ENCODE measurements at regions not wholly inside any gene's neighbourhood (a gene's known extent, or its start where the extent isn't known, plus 50 kb on each side); places are given as distances from the start of the nearest gene placed in this dataset.
"Not testable (repeated sequence)": the region's sequence is repeated elsewhere in the genome, so short reads cannot be mapped to it uniquely, and the experiment has no call there.

- DNase-seq, result no peak
Observed at GRCh38 chr9:84054341-84055010, 73.9 kb downstream of the RMI1 start.

GRCh38 chr9:84057662-84058061 lies 77.1 kb downstream of the RMI1 start:
- DNase-seq, result no peak

DNA sequence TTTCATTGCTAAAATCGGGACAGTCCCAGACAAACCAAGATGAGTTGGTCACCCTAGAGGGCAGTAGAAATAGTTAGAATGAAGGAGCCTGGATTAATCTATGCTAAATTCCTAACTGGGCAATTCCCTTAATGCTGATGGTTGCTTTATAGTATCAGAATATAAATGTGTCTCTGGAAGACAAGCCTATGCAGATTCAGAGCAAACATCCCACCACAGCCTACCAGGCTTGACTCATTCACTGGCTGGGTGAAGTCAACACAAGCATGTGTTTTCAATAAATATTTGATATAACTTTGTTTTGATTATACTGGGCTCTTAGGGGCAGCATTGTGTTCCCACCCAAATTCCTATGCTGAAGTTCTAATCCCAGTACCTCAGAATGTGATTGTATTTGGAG lies 79.3 kb downstream of the RMI1 start:
- no peak for DNase-seq

- DNase-seq, result no peak
Observed at GRCh38 chr9:84061613-84062193, 81.1 kb downstream of the RMI1 start.

- DNase-seq, result no peak
Observed at GRCh38 chr9:84062538-84062937, 81.9 kb downstream of the RMI1 start.

DNA sequence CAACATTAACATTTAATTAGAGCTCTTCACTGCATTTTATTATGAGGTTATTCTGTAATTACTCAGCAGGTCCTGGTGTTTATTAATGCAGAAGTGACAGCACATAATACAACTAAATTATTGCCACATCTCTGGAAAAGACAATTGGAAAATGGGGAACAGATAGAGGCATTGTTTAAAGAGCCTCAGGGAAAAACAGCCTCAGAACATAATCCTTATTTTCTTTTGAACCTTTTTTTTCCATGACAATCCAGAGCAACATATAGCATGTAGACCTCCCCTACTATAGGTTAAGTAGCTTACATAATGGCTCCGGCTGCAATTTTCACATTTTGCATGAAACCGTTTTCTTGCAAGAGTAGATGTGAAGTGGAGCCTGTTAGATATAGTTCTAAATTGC lies 87.2 kb downstream of the RMI1 start:
- DNase-seq, result no peak

- no peak for DNase-seq
Observed at GRCh38 chr9:84068872-84069271, 88.3 kb downstream of the RMI1 start.

DNA sequence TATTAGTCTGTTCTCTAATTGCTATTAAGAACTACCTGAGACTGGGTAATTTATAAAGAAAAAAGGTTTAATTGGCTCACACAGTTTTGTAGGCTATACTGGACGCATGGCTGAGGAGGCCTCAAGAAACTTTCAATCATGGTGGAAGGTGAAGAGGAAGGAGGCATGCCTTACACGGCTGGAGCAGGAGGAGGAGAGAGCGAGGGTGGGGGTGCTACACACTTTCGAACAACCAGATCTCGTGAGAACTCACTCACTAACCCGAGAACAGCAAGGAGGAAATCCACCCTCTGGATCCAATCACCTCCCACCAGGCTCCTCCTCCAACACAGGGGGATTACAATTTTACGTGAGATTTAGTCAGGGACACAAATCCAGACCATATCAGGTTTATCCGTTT lies 90.0 kb downstream of the RMI1 start:
- no peak for DNase-seq

- no peak for DNase-seq
Observed at GRCh38 chr9:84072621-84073180, 92.1 kb downstream of the RMI1 start.

DNA sequence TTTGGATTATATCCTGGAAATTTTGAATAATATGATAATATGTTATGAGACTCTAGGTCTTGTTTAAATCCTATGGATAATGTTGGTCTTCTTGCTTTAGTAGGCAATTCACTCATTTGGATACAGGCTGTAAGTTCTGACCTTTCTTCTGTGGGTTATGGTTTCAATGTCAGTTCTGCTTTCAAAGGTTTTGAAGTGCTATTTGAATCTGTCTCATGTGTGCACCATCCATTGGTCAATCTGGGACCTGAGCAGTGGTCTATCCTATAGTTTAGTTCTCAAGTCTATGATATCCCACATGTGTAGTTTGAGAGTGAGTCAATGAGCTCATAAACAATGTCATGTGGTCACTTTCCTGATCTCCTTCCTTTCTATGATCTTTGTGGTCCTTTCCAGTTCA lies 94.4 kb downstream of the RMI1 start:
- DNase-seq, result no peak

- DNase-seq, result no peak
Observed at GRCh38 chr9:84076384-84076783, 95.8 kb downstream of the RMI1 start.

DNA sequence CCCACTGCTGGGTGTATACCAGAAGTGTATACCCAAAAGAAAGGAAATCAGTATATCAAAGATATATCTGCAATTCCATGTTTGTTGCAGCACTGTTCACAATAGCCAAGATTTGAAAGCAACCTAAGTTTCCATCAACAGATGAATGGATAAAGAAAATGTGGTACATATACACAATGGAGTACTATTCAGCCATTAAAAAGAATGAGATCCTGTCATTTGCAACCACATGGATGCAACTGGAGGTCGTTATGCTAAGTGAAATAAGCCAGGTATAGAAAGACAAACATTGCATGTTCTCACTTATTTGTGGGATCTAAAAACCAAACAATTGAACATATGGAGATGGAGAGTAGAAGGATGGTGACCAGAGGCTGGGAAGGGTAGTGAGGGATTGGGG lies 97.2 kb downstream of the RMI1 start:
- DNase-seq, result not testable (repeated sequence)

GRCh38 chr9:84079994-84080393 lies 99.4 kb downstream of the RMI1 start:
- DNase-seq, result no peak

DNA sequence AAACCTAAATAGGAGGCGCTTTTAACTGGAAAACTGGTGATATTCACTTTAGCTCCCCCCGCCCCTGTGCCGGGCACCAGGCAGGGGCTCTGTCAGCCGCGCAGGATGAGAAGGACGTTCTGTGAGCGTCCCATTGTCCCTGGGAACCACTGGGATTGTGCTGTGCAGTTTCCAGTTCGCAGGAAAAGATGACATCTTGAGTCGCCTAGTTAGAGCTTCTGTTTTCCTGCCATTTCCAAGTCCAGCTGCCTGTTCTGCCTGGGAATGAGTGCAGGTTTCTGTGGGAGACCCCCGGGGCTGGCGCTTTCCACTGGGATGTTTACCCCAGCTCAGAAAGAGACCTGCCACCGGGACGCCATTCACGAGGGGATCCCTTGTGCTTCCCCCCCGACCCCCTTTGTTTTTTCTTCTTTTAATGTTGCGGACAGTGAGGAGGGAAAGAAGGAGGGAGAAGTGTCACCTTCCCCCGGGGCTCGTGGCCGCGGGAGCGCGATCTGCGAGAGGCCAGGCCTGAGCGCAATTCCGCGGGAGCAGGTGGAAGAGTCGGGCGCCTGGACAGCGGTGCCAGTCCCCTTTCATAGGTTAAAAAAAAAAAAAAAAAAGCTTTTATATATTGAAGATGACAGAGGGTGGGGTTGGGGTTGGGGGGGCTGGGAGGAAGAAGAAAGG lies 121.5 kb downstream of the RMI1 start:
- DNase-seq, result no peak

- DNase-seq, result no peak
Observed at GRCh38 chr9:84103651-84104377, 123.2 kb downstream of the RMI1 start.

- no peak for DNase-seq
Observed at GRCh38 chr9:84107081-84107480, 126.5 kb downstream of the RMI1 start.

DNA sequence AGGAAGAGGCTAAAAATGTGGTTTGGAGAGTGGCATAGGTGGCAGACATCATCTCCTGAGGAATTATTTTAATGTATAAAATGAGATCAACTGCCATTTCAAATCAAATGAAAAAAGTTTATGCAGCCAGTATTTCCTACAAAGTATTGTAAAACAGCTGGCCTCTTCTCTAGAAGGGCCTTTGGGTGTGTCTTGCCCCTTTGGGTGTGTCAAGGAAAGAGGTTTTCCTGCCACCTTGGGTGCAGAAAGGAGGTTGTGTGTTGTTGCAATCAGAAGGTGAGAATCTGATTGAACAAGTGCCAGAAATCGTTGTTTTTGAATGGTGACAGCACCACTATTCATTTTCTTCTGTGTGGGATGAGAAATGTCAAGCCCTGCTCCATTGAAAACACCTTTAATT lies 127.4 kb downstream of the RMI1 start:
- DNase-seq, result no peak

- no peak for DNase-seq
Observed at GRCh38 chr9:84111726-84112125, 131.1 kb downstream of the RMI1 start.

- DNase-seq, result no peak
Observed at GRCh38 chr9:84121991-84122523, 141.5 kb downstream of the RMI1 start.

DNA sequence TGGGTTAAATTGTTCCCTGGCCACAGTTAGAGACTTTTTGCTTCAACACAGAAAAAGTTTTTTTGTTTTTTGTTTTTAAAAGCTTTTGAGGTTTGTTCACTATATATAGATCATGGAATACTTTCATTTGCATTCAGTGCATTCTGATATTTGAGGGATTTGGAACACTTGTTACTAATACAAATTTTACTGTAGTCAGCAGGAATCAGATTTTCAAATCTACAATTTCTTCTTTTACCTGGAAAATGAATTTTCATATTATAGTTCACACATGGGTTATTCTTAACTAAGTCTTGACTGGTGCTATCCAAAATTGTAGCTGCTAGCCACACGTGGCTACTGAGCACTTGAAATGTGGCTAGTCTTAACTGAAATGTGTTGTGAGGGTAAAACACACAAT lies 142.0 kb downstream of the RMI1 start:
- DNase-seq, result no peak

DNA sequence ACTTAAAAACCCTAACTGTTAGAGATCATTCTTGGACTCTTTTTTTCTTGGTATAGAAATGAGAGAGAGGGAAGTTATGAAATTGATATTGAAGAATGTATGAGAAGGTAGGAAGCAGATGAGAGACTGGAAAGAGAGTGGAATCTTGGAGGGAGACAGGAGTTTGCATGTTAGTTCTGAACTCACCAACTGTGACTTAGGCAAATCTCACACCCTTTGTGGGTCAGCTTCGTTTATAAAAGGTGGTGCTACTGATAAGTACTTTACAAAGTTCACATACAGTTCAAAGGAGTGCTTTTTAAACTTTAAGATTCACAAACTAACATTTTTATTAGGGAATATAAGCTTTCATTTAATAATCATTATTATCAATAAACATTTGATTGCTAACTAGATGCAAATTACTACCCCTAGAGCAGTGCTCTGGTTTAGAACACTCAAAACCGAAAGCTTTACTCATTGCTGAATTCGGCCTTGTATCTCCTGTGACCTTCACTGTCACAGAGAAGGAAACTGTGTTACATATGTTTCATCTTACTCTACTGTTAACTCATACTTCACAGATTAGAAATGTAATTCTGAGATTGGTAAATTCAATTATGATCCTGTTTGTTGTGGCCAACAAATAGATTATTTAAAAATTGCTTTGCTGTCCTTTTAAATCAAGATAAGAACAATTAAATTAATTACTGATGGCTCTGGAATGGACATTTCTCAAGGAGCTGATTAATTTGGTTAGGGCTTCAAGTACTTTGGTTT lies 143.2 kb downstream of the RMI1 start:
- DNase-seq, result no peak

GRCh38 chr9:84125046-84125445 lies 144.4 kb downstream of the RMI1 start:
- DNase-seq, result no peak
